Neural cell (in vitro differentiated cells): ENCODE measurements at regions not wholly inside any gene's neighbourhood (a gene's known extent, or its start where the extent isn't known, plus 50 kb on each side); places are given as distances from the start of the nearest gene placed in this dataset.

Experiments
- EP300 ChIP-seq: fragments of 450-650 bp; conservative IDR thresholded peaks from 2 replicates; pipeline ENCODE4 v1.6.1; 2014; ENCODE audit warnings: antibody characterized with exemption, mild to moderate bottlenecking, moderate library complexity; ENCODE audit not compliant: poor library complexity, severe bottlenecking
- EZH2 ChIP-seq: fragments of 200-600, 300-800 bp; shearing (Covaris generic), sonication (generic); IDR thresholded peaks from 2 replicates; pipeline ENCODE4 v1.6.1; 2014; ENCODE audit warnings: antibody characterized with exemption, low read length, borderline replicate concordance, mild to moderate bottlenecking; ENCODE audit not compliant: insufficient read depth, poor library complexity, severe bottlenecking
- MXI1 ChIP-seq: fragments of 450-650 bp; conservative IDR thresholded peaks from 2 replicates; pipeline ENCODE4 v1.6.1; 2014; ENCODE audit warnings: antibody characterized with exemption, mild to moderate bottlenecking; ENCODE audit not compliant: poor library complexity, severe bottlenecking
- POLR2AphosphoS5 ChIP-seq: IDR thresholded peaks from 2 replicates; pipeline ENCODE4 v1.6.1; 2012
- RAD21 ChIP-seq: fragments of 450-650 bp; conservative IDR thresholded peaks from 2 replicates; pipeline ENCODE4 v1.6.1; 2014; ENCODE audit warnings: antibody characterized with exemption, mild to moderate bottlenecking, moderate library complexity
- SMC3 ChIP-seq: fragments of 450-650 bp; conservative IDR thresholded peaks from 2 replicates; pipeline ENCODE4 v1.6.1; 2014; ENCODE audit warnings: antibody characterized with exemption, mild to moderate bottlenecking, moderate library complexity; ENCODE audit not compliant: poor library complexity
- TAF1 ChIP-seq: IDR thresholded peaks from 2 replicates; pipeline ENCODE4 v1.6.1; 2012; ENCODE audit warnings: low read depth
- TF ChIP-seq, protein P1 (sequence below): fragments of 450-650 bp; IDR thresholded peaks from 2 replicates; pipeline ENCODE4 v1.5.1; 2014; ENCODE audit warnings: antibody characterized with exemption, mild to moderate bottlenecking, moderate library complexity; ENCODE audit not compliant: poor library complexity, severe bottlenecking

DNA sequence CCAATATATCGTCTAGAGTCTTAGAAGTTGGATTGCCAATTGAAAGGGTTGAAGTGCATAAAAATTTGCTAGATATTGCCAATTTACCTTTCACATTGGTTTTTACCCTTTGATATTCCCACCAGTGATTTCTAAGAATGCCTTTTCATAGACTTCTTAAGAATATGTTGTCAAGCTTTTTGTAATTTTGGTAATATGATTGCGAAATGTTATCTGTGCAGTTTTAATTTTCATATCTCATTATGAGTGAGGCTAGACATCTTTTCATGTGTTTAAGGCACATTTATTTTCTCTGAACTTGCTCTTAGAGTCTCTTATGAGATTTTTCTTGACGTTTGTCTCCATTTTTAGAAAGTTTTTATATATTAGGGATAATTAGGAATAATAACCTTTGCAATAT is 567.2 kb downstream of the CCSER2 start:
- TF ChIP-seq EZH2 = no peak
- TF ChIP-seq, protein P1, sequence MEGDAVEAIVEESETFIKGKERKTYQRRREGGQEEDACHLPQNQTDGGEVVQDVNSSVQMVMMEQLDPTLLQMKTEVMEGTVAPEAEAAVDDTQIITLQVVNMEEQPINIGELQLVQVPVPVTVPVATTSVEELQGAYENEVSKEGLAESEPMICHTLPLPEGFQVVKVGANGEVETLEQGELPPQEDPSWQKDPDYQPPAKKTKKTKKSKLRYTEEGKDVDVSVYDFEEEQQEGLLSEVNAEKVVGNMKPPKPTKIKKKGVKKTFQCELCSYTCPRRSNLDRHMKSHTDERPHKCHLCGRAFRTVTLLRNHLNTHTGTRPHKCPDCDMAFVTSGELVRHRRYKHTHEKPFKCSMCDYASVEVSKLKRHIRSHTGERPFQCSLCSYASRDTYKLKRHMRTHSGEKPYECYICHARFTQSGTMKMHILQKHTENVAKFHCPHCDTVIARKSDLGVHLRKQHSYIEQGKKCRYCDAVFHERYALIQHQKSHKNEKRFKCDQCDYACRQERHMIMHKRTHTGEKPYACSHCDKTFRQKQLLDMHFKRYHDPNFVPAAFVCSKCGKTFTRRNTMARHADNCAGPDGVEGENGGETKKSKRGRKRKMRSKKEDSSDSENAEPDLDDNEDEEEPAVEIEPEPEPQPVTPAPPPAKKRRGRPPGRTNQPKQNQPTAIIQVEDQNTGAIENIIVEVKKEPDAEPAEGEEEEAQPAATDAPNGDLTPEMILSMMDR = no peak
- no peak for TF ChIP-seq EP300
- TF ChIP-seq POLR2AphosphoS5 = no peak
- no peak for TF ChIP-seq MXI1
- TF ChIP-seq TAF1 = no peak
- no peak for TF ChIP-seq SMC3
- no peak for TF ChIP-seq RAD21
